WERI-Rb-1 (cell line): ENCODE measurements at regions not wholly inside any gene's neighbourhood (a gene's known extent, or its start where the extent isn't known, plus 50 kb on each side); places are given as distances from the start of the nearest gene placed in this dataset.

Source experiments
- DNase-seq: peaks from one replicate; pipeline ENCODE4 v3.0.0-alpha.2; 2020
- H3K27ac ChIP-seq: fragments of 250-450 bp; sonication (Bioruptor Pico); 2 replicates; pipeline ENCODE4 v1.5.1; 2020; ENCODE audit warnings: mild to moderate bottlenecking, moderate library complexity
- H3K27me3 ChIP-seq: fragments of 250-450 bp; sonication (Bioruptor Pico); 2 replicates; pipeline ENCODE4 v1.5.1; 2021; ENCODE audit warnings: mild to moderate bottlenecking, low read depth, moderate library complexity; ENCODE audit not compliant: insufficient read depth, severe bottlenecking
- H3K36me3 ChIP-seq: fragments of 250-450 bp; sonication (Bioruptor Pico); 2 replicates; pipeline ENCODE4 v1.5.1; 2020; ENCODE audit warnings: mild to moderate bottlenecking, moderate library complexity
- H3K4me3 ChIP-seq: 2 replicates; pipeline ENCODE4 v1.5.1; 2011; ENCODE audit warnings: low read depth, mild to moderate bottlenecking, control low read depth, low read length
- H3K9me3 ChIP-seq: fragments of 250-450 bp; sonication (Bioruptor Pico); 2 replicates; pipeline ENCODE4 v1.5.1; 2021; ENCODE audit warnings: mild to moderate bottlenecking, moderate library complexity; ENCODE audit not compliant: severe bottlenecking
- TF ChIP-seq, protein P1 (sequence below): IDR thresholded peaks from 2 replicates; pipeline ENCODE4 v1.5.1; 2011; ENCODE audit warnings: low read depth, mild to moderate bottlenecking, control low read depth, inconsistent platforms, low read length

DNA sequence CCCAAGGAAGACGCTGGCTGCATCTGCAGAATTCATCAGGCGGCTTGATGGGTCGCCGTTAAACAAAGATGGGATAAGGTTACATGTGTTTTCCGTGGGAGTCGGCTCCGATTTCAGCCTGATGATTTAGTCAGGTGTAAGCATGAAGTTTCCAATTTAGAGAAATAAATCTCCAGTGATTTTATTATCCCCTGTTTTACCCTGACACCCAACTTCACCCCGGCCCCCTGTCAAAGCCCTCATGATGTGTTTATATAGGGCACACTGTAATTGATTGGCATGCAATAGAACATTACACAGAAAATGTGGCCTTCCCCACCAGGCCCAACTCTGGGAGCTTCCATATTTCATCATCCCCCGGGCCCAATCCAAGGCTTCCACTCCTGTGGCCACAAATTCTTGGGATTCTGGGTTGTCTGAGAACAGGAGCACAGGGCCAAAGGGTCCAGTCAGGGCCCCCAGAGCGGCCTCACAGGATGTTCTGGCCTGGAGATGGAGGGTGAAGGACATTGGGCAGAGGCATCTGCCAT is 72.5 kb downstream of the FOXD2 start:
- no peak overlapping the region for H3K4me3 ChIP-seq
- H3K36me3 ChIP-seq: no peaks in the 10 kb centered on the region
- no peak overlapping the region for H3K27ac ChIP-seq
- DNase-seq: no peak
- no peaks in the 10 kb centered on the region for H3K9me3 ChIP-seq
- TF ChIP-seq, protein P1, sequence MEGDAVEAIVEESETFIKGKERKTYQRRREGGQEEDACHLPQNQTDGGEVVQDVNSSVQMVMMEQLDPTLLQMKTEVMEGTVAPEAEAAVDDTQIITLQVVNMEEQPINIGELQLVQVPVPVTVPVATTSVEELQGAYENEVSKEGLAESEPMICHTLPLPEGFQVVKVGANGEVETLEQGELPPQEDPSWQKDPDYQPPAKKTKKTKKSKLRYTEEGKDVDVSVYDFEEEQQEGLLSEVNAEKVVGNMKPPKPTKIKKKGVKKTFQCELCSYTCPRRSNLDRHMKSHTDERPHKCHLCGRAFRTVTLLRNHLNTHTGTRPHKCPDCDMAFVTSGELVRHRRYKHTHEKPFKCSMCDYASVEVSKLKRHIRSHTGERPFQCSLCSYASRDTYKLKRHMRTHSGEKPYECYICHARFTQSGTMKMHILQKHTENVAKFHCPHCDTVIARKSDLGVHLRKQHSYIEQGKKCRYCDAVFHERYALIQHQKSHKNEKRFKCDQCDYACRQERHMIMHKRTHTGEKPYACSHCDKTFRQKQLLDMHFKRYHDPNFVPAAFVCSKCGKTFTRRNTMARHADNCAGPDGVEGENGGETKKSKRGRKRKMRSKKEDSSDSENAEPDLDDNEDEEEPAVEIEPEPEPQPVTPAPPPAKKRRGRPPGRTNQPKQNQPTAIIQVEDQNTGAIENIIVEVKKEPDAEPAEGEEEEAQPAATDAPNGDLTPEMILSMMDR: no peak
- H3K27me3 ChIP-seq: peaks cover 87% of the 10 kb centered on the region

- H3K36me3 ChIP-seq: no peaks in the 10 kb centered on the region
- H3K9me3 ChIP-seq: no peaks in the 10 kb centered on the region
- peaks cover 84% of the 10 kb centered on the region for H3K27me3 ChIP-seq
- H3K27ac ChIP-seq: no peak overlapping the region
- no peak overlapping the region for H3K4me3 ChIP-seq
- TF ChIP-seq, protein P1: no peak
- DNase-seq: no peak
These were observed 74.0 kb downstream of the FOXD2 start for GRCh38 chr1:47511825-47512224.

- no peak for DNase-seq
- H3K27me3 ChIP-seq: peaks cover 76% of the 10 kb centered on the region
- H3K9me3 ChIP-seq: no peaks in the 10 kb centered on the region
- H3K4me3 ChIP-seq: no peak overlapping the region
- no peaks in the 10 kb centered on the region for H3K36me3 ChIP-seq
- no peak overlapping the region for H3K27ac ChIP-seq
- TF ChIP-seq, protein P1: no peak
These were observed 75.5 kb downstream of the FOXD2 start for GRCh38 chr1:47513393-47513792.

DNA sequence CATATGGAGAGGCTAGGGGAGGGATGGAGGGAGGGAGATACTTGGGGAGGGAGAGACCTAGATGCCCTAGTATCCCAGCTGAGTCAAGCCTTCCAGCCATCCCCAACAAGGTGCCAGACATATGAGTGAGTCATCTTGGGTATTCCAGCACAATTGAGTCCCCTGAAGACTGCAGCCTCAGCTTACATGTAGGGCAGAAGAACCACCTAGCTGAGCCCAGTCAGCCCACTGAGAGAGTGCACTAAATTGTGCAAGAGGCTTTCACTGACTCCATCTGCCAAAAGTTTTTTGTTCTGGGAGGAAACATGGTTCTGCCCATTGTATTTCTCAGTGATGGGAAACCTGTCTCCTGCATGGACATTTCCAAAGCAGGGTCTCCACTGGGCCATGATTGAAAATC is 76.4 kb downstream of the FOXD2 start:
- no peaks in the 10 kb centered on the region for H3K36me3 ChIP-seq
- no peaks in the 10 kb centered on the region for H3K9me3 ChIP-seq
- peaks cover 68% of the 10 kb centered on the region for H3K27me3 ChIP-seq
- H3K4me3 ChIP-seq: no peak overlapping the region
- TF ChIP-seq, protein P1: no peak
- H3K27ac ChIP-seq: no peak overlapping the region
- DNase-seq: no peak

- Histone ChIP-seq H3K4me3 (no peak overlapping the region), H3K9me3 (no peaks in the 10 kb centered on the region), H3K27ac (no peak overlapping the region), H3K36me3 (no peaks in the 10 kb centered on the region), H3K27me3 (peaks cover 61% of the 10 kb centered on the region)
- TF ChIP-seq, protein P1: no peak
- DNase-seq: no peak
These were observed 77.4 kb downstream of the FOXD2 start for GRCh38 chr1:47515164-47515789.

DNA sequence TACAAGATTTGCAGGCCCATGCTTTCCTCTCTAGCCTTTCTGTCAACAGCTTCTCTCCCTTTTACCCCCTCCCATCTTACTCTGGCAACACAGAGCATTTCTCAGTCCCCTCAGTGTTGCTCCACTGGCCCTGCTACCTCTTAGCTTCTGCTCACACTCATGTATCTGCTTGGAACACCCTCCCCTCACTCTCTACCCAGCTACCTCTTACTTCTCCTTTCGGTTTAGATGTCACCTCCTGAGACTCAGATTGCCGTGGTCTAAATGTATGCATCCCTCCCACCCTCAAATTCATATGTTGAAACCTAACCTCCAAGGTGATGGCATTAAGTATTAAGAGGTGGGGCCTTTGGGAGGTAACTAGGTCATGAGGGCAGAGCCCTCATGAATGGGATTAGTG is 80.1 kb downstream of the FOXD2 start:
- TF ChIP-seq, protein P1: no peak
- Histone ChIP-seq H3K36me3 (no peaks in the 10 kb centered on the region), H3K27me3 (peaks cover 46% of the 10 kb centered on the region), H3K27ac (no peak overlapping the region), H3K9me3 (no peaks in the 10 kb centered on the region), H3K4me3 (no peak overlapping the region)
- DNase-seq: no peak
